ENCODE measurements at regions not wholly inside any gene's neighbourhood (a gene's known extent, or its start where the extent isn't known, plus 50 kb on each side); places are given as distances from the start of the nearest gene placed in this dataset.

- no peaks in the 10 kb centered on the region for H3K36me3 ChIP-seq (ENCODE audit: control insufficient read depth, insufficient read depth, low read length)
- no peak for DNase-seq
- no peaks in the 10 kb centered on the region for H3K27me3 ChIP-seq (ENCODE audit: control insufficient read depth, insufficient read depth, low read length)
- intact Hi-C loops (cut with micrococcal nuclease): no loop called here
- no peaks in the 10 kb centered on the region for H3K9me3 Mint-ChIP-seq
- no peak for ATAC-seq
- no peak overlapping the region for H3K4me3 ChIP-seq (ENCODE audit: low read length)
- no peak overlapping the region for H3K4me3 Mint-ChIP-seq
- no peaks in the 10 kb centered on the region for H3K27me3 Mint-ChIP-seq (ENCODE audit: low read depth in 2 of 2)
- WGBS (ENCODE audit: insufficient coverage): 93% methylated on average over 2 of the region's 2 CpGs
- H3K4me1 ChIP-seq (ENCODE audit: control insufficient read depth, insufficient read depth, low read length): no peaks in the 10 kb centered on the region
- H3K36me3 Mint-ChIP-seq: no peaks in the 10 kb centered on the region
- H3K4me1 Mint-ChIP-seq: no peaks in the 10 kb centered on the region
- no peaks in the 10 kb centered on the region for H3K9me3 ChIP-seq (ENCODE audit: control insufficient read depth, insufficient read depth, low read length)
- H3K27ac Mint-ChIP-seq: no peak overlapping the region
- H3K27ac ChIP-seq (ENCODE audit: low read length): no peak overlapping the region
- TF ChIP-seq CTCF (IDR thresholded peaks at IDR 0.05): no peak
Measured at GRCh38 chrX:78534221-78534620, 124.9 kb downstream of the RTL3 start.

GRCh38 chrX:78532363-78532762 is 126.8 kb downstream of the RTL3 start:
- no peaks in the 10 kb centered on the region for H3K27me3 Mint-ChIP-seq (ENCODE audit: low read depth in 2 of 2)
- H3K27ac Mint-ChIP-seq: no peak overlapping the region
- H3K9me3 Mint-ChIP-seq: no peaks in the 10 kb centered on the region
- ATAC-seq (no peak), DNase-seq (no peak)
- Histone ChIP-seq H3K27ac (ENCODE audit: low read length) (no peak overlapping the region), H3K9me3 (ENCODE audit: control insufficient read depth, insufficient read depth, low read length) (no peaks in the 10 kb centered on the region), H3K4me1 (ENCODE audit: control insufficient read depth, insufficient read depth, low read length) (no peaks in the 10 kb centered on the region), H3K27me3 (ENCODE audit: control insufficient read depth, insufficient read depth, low read length) (no peaks in the 10 kb centered on the region), H3K36me3 (ENCODE audit: control insufficient read depth, insufficient read depth, low read length) (no peaks in the 10 kb centered on the region), H3K4me3 (ENCODE audit: low read length) (no peak overlapping the region)
- no peak overlapping the region for H3K4me3 Mint-ChIP-seq
- H3K4me1 Mint-ChIP-seq: no peaks in the 10 kb centered on the region
- intact Hi-C loops (cut with micrococcal nuclease): no loop called here
- no peaks in the 10 kb centered on the region for H3K36me3 Mint-ChIP-seq
- no peak for TF ChIP-seq CTCF (IDR thresholded peaks at IDR 0.05)

GRCh38 chrX:78527818-78528217 is 131.3 kb downstream of the RTL3 start:
- no peaks in the 10 kb centered on the region for H3K4me1 ChIP-seq (ENCODE audit: control insufficient read depth, insufficient read depth, low read length)
- ATAC-seq: no peak
- no peak overlapping the region for H3K27ac Mint-ChIP-seq
- H3K9me3 Mint-ChIP-seq: no peaks in the 10 kb centered on the region
- H3K27ac ChIP-seq (ENCODE audit: low read length): no peak overlapping the region
- no peak for TF ChIP-seq CTCF (IDR thresholded peaks at IDR 0.05)
- H3K4me1 Mint-ChIP-seq: no peaks in the 10 kb centered on the region
- DNase-seq: no peak
- no peaks in the 10 kb centered on the region for H3K36me3 Mint-ChIP-seq
- no peaks in the 10 kb centered on the region for H3K9me3 ChIP-seq (ENCODE audit: control insufficient read depth, insufficient read depth, low read length)
- no peaks in the 10 kb centered on the region for H3K36me3 ChIP-seq (ENCODE audit: control insufficient read depth, insufficient read depth, low read length)
- no peaks in the 10 kb centered on the region for H3K27me3 Mint-ChIP-seq (ENCODE audit: low read depth in 2 of 2)
- H3K4me3 ChIP-seq (ENCODE audit: low read length): no peak overlapping the region
- no CpG with 5 or more reads among the region's 1 CpG for WGBS (ENCODE audit: insufficient coverage)
- intact Hi-C loops (cut with micrococcal nuclease): no loop called here
- H3K4me3 Mint-ChIP-seq: no peak overlapping the region
- H3K27me3 ChIP-seq (ENCODE audit: control insufficient read depth, insufficient read depth, low read length): no peaks in the 10 kb centered on the region

GRCh38 chrX:78527263-78527662 is 131.9 kb downstream of the RTL3 start:
- Mint-ChIP-seq H3K4me3 (no peak overlapping the region), H3K27ac (no peak overlapping the region), H3K27me3 (ENCODE audit: low read depth in 2 of 2) (no peaks in the 10 kb centered on the region), H3K4me1 (no peaks in the 10 kb centered on the region), H3K9me3 (no peaks in the 10 kb centered on the region), H3K36me3 (no peaks in the 10 kb centered on the region)
- 67% methylated on average over 1 of the region's 1 CpG for WGBS (ENCODE audit: insufficient coverage)
- no peaks in the 10 kb centered on the region for H3K36me3 ChIP-seq (ENCODE audit: control insufficient read depth, insufficient read depth, low read length)
- H3K4me3 ChIP-seq (ENCODE audit: low read length): no peak overlapping the region
- ATAC-seq (no peak), DNase-seq (no peak)
- no peaks in the 10 kb centered on the region for H3K9me3 ChIP-seq (ENCODE audit: control insufficient read depth, insufficient read depth, low read length)
- H3K27ac ChIP-seq (ENCODE audit: low read length): no peak overlapping the region
- intact Hi-C loops (cut with micrococcal nuclease): no loop called here
- no peaks in the 10 kb centered on the region for H3K4me1 ChIP-seq (ENCODE audit: control insufficient read depth, insufficient read depth, low read length)
- TF ChIP-seq CTCF (IDR thresholded peaks at IDR 0.05): no peak
- H3K27me3 ChIP-seq (ENCODE audit: control insufficient read depth, insufficient read depth, low read length): no peaks in the 10 kb centered on the region
